ENCODE measurements at regions not wholly inside any gene's neighbourhood (a gene's known extent, or its start where the extent isn't known, plus 50 kb on each side); places are given as distances from the start of the nearest gene placed in this dataset.

DNA sequence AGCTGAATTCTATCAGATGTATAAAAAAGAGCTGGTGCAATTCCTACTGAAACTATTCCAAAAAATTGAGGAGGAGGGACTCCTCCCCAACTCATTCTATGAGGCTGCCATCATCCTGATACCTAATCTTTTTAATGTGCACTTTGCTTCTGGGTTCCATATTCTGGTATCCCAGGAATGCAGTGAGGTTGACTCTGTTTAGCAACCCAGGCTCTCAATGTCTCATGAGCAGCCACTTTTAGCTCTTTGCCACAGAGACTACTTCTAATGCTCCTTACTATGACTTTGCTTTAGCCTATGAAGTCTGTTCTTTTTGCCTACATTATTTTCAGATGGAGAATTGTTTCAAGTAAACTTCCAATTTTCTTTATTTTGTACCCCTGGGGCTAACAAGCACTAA, 185.5 kb upstream of the NRSN1 start:
- no peaks in the 10 kb centered on the region for H4K20me1 ChIP-seq (ENCODE audit: insufficient read depth)
- H3K4me2 ChIP-seq (ENCODE audit: low read length) = no peak overlapping the region
- H3K27me3 ChIP-seq (ENCODE audit: insufficient read depth, low read depth, low read length) = no peaks in the 10 kb centered on the region
- no peak overlapping the region for H3K4me3 ChIP-seq (ENCODE audit: low read length)
- no peak overlapping the region for H2AFZ ChIP-seq (ENCODE audit: low read depth, low read length)
- H3K27ac ChIP-seq (ENCODE audit: low read length) = no peak overlapping the region
- no peaks in the 10 kb centered on the region for H3K79me2 ChIP-seq (replicated peaks; ENCODE audit: insufficient read depth, low read length)
- TF ChIP-seq RAD21 (conservative IDR thresholded peaks at IDR 0.05) = no peak
- TF ChIP-seq TAF1 (IDR thresholded peaks at IDR 0.05; ENCODE audit: low read depth) = no peak
- no peak for TF ChIP-seq CTCF (IDR thresholded peaks at IDR 0.05; ENCODE audit: poor library complexity, severe bottlenecking)
- H3K9me3 ChIP-seq (ENCODE audit: low read length) = no peaks in the 10 kb centered on the region
- H3F3A ChIP-seq (ENCODE audit: insufficient read depth, low read length, poor library complexity, severe bottlenecking) = no peaks in the 10 kb centered on the region
- no peaks in the 10 kb centered on the region for H3K36me3 ChIP-seq (ENCODE audit: insufficient read depth, low read length)
- no peak overlapping the region for H3K9ac ChIP-seq (ENCODE audit: low read length)
- H3K9me2 ChIP-seq (ENCODE audit: insufficient read depth, low read length) = no peaks in the 10 kb centered on the region

GRCh38 chr6:23951691-23952090, 174.3 kb upstream of the NRSN1 start:
- Histone ChIP-seq H3K27ac (ENCODE audit: low read length) (no peak overlapping the region), H3K4me2 (ENCODE audit: low read length) (no peak overlapping the region)
- no peak for TF ChIP-seq CTCF (IDR thresholded peaks at IDR 0.05; ENCODE audit: poor library complexity, severe bottlenecking)
- TF ChIP-seq RAD21 (conservative IDR thresholded peaks at IDR 0.05) = no peak
- TF ChIP-seq MXI1 (conservative IDR thresholded peaks at IDR 0.05; ENCODE audit: poor library complexity, severe bottlenecking) = no peak
- TF ChIP-seq EZH2 (IDR thresholded peaks at IDR 0.05; ENCODE audit: borderline replicate concordance, insufficient read depth, low read length, poor library complexity, severe bottlenecking) = no peak
- no peak for TF ChIP-seq EP300 (conservative IDR thresholded peaks at IDR 0.05; ENCODE audit: poor library complexity, severe bottlenecking)
- TF ChIP-seq TAF1 (IDR thresholded peaks at IDR 0.05; ENCODE audit: low read depth) = no peak
- no peak for TF ChIP-seq POLR2AphosphoS5 (IDR thresholded peaks at IDR 0.05)
- TF ChIP-seq, protein P1, sequence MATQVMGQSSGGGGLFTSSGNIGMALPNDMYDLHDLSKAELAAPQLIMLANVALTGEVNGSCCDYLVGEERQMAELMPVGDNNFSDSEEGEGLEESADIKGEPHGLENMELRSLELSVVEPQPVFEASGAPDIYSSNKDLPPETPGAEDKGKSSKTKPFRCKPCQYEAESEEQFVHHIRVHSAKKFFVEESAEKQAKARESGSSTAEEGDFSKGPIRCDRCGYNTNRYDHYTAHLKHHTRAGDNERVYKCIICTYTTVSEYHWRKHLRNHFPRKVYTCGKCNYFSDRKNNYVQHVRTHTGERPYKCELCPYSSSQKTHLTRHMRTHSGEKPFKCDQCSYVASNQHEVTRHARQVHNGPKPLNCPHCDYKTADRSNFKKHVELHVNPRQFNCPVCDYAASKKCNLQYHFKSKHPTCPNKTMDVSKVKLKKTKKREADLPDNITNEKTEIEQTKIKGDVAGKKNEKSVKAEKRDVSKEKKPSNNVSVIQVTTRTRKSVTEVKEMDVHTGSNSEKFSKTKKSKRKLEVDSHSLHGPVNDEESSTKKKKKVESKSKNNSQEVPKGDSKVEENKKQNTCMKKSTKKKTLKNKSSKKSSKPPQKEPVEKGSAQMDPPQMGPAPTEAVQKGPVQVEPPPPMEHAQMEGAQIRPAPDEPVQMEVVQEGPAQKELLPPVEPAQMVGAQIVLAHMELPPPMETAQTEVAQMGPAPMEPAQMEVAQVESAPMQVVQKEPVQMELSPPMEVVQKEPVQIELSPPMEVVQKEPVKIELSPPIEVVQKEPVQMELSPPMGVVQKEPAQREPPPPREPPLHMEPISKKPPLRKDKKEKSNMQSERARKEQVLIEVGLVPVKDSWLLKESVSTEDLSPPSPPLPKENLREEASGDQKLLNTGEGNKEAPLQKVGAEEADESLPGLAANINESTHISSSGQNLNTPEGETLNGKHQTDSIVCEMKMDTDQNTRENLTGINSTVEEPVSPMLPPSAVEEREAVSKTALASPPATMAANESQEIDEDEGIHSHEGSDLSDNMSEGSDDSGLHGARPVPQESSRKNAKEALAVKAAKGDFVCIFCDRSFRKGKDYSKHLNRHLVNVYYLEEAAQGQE (IDR thresholded peaks at IDR 0.05; ENCODE audit: borderline replicate concordance) = no peak
- no peak for TF ChIP-seq SMC3 (conservative IDR thresholded peaks at IDR 0.05; ENCODE audit: poor library complexity)

More at GRCh38 chr6:23951691-23952090, 174.3 kb upstream of the NRSN1 start:
- H3K36me3 ChIP-seq (ENCODE audit: insufficient read depth, low read length) = no peaks in the 10 kb centered on the region
- H3K4me3 ChIP-seq (ENCODE audit: low read length) = no peak overlapping the region
- H3K9me2 ChIP-seq (ENCODE audit: insufficient read depth, low read length) = no peaks in the 10 kb centered on the region
- H4K20me1 ChIP-seq (ENCODE audit: insufficient read depth) = no peaks in the 10 kb centered on the region
- H3K27me3 ChIP-seq (ENCODE audit: insufficient read depth, low read depth, low read length) = no peaks in the 10 kb centered on the region
- H3K79me2 ChIP-seq (replicated peaks; ENCODE audit: insufficient read depth, low read length) = no peaks in the 10 kb centered on the region
- peaks cover 4% of the 10 kb centered on the region for H3F3A ChIP-seq (ENCODE audit: insufficient read depth, low read length, poor library complexity, severe bottlenecking)
- H3K9ac ChIP-seq (ENCODE audit: low read length) = no peak overlapping the region
- no peak overlapping the region for H2AFZ ChIP-seq (ENCODE audit: low read depth, low read length)
- no peaks in the 10 kb centered on the region for H3K9me3 ChIP-seq (ENCODE audit: low read length)

All from neural cell (in vitro differentiated cells).